Suprapubic skin (tissue), 4 donors: ENCODE measurements at regions not wholly inside any gene's neighbourhood (a gene's known extent, or its start where the extent isn't known, plus 50 kb on each side); places are given as distances from the start of the nearest gene placed in this dataset.
A peak's percentile ranks its signal among the peaks of the same experiment; 100 is the strongest.

Experiments
- DNase-seq, 2 donors: peaks; one replicate each; pipeline ENCODE4 v3.0.0-alpha.2; 2019; ENCODE audit warnings: low spot score in 2 of 2
- H3K27ac ChIP-seq: fragments of 200-600 bp; sonication (generic); one replicate; pipeline ENCODE4 v1.5.1; 2019
- H3K27me3 ChIP-seq: fragments of 200-600 bp; sonication (generic); one replicate; pipeline ENCODE4 v1.5.1; 2019
- H3K36me3 ChIP-seq: fragments of 200-600 bp; sonication (generic); one replicate; pipeline ENCODE4 v1.5.1; 2019
- H3K4me1 ChIP-seq: fragments of 200-600 bp; sonication (generic); one replicate; pipeline ENCODE4 v1.5.1; 2019
- H3K4me3 ChIP-seq: fragments of 200-600 bp; sonication (generic); one replicate; pipeline ENCODE4 v1.5.1; 2019; ENCODE audit warnings: mild to moderate bottlenecking
- H3K9me3 ChIP-seq: fragments of 200-600 bp; sonication (generic); one replicate; pipeline ENCODE4 v1.5.1; 2019
- EP300 ChIP-seq: sonication (generic); formaldehyde crosslinking; IDR thresholded peaks from one replicate; pipeline ENCODE4 v1.6.1; 2017; ENCODE audit warnings: antibody characterized with exemption
- POLR2A ChIP-seq, 2 donors: fragments of 450-650 bp; IDR thresholded peaks; one replicate each; pipeline ENCODE4 v1.6.1; 2017; ENCODE audit warnings: antibody characterized with exemption in 2 of 2, mild to moderate bottlenecking in 2 of 2, moderate library complexity in 2 of 2
- POLR2AphosphoS5 ChIP-seq, 3 donors: sonication (generic); formaldehyde crosslinking; IDR thresholded peaks; one replicate each; pipeline ENCODE4 v1.6.1; 2017; ENCODE audit warnings: antibody characterized with exemption in 3 of 3
- WGBS: methylation state at CpG from one replicate; pipeline ENCODE4 v1.1.5; 2018; 5-methylcytosine and 5-hydroxymethylcytosine counted together
- TF ChIP-seq, protein P1 (sequence below), 2 donors: fragments of 200-600 bp in 1 of 2; fragments of 450-650 bp in 1 of 2; sonication (generic) in 1 of 2; IDR thresholded peaks; one replicate each; pipeline ENCODE4 v1.5.1; 2016 to 2019; ENCODE audit warnings: antibody characterized with exemption in 2 of 2, mild to moderate bottlenecking in 1 of 2, moderate library complexity in 1 of 2

DNA sequence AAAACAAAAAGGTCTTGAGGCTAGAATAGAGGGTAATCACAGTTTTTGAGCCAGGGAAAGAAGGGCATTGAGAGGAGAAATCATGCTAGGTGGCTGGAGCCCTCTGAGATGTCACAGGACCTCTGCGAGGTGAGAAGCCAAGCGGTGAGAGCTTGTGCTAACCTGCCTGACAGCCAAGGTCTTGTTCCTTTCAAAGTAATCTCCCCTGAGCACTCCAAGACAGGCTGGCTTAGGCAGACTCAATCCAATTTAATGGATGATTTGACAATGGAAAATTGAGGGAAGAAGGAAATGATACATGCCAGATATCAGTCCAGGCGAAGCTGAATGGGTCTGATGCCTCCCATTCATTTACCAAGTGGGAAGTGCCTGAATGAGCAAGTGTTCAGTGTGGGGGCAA is 311.9 kb upstream of the PTBP2 start:
- DNase-seq, result no peak
- Histone ChIP-seq H3K27ac (no peak overlapping the region), H3K9me3 (no peaks in the 10 kb centered on the region), H3K4me3 (no peak overlapping the region), H3K27me3 (no peaks in the 10 kb centered on the region), H3K36me3 (no peaks in the 10 kb centered on the region), H3K4me1 (no peaks in the 10 kb centered on the region)
- WGBS, result 57% methylated on average over 3 of the region's 3 CpGs
- TF ChIP-seq POLR2AphosphoS5 (IDR thresholded peaks at IDR 0.05) (no peak), EP300 (no peak), POLR2A (IDR thresholded peaks at IDR 0.05) (no peak)
- TF ChIP-seq, protein P1, sequence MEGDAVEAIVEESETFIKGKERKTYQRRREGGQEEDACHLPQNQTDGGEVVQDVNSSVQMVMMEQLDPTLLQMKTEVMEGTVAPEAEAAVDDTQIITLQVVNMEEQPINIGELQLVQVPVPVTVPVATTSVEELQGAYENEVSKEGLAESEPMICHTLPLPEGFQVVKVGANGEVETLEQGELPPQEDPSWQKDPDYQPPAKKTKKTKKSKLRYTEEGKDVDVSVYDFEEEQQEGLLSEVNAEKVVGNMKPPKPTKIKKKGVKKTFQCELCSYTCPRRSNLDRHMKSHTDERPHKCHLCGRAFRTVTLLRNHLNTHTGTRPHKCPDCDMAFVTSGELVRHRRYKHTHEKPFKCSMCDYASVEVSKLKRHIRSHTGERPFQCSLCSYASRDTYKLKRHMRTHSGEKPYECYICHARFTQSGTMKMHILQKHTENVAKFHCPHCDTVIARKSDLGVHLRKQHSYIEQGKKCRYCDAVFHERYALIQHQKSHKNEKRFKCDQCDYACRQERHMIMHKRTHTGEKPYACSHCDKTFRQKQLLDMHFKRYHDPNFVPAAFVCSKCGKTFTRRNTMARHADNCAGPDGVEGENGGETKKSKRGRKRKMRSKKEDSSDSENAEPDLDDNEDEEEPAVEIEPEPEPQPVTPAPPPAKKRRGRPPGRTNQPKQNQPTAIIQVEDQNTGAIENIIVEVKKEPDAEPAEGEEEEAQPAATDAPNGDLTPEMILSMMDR (IDR thresholded peaks at IDR 0.05), result no peak

DNA sequence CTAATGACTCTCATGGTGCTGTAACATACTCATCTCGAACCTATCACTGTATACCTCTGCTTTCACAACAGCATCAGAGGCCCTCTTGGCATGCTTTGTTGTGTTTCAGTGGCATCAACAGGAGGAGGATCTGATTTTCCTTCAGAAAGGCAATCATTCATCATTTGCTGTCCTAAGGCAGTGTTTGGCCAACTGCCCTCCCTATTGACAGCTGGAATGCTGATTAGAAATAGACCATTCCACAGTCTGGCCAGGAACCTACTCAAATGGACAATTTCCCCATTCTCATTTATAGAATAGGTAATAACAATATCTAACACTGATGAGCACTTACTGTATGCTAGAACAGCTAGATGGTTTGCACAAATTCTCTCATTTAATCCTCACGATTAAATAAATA is 310.6 kb upstream of the PTBP2 start:
- TF ChIP-seq EP300, result no peak
- TF ChIP-seq POLR2A (IDR thresholded peaks at IDR 0.05), result no peak
- TF ChIP-seq POLR2AphosphoS5 (IDR thresholded peaks at IDR 0.05), result no peak
- TF ChIP-seq, protein P1 (IDR thresholded peaks at IDR 0.05), result no peak
- Histone ChIP-seq H3K4me1 (peaks cover 2% of the 10 kb centered on the region), H3K27ac (no peak overlapping the region), H3K9me3 (no peaks in the 10 kb centered on the region), H3K36me3 (no peaks in the 10 kb centered on the region), H3K27me3 (no peaks in the 10 kb centered on the region), H3K4me3 (no peak overlapping the region)
- DNase-seq, result no peak
- WGBS, result 51% methylated on average over 2 of the region's 2 CpGs

DNA sequence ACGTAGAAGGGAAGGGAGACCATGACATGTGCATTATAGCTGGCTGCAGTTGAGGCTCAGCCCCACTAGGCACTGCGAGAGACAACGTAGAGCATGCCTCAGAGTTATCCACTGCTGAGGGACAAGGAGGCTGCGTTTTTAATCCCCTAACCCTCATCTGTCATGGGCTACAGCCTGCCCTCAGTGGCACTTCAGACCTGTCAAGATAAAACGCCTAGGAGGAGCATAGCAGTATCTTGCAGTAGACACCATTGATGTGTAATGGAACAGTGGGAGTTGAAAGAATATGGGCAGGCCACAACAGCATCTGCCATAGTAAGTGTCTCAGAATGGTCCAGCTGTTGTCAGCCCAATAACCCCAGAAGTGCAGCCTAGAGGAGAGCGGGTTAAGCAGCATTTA is 307.0 kb upstream of the PTBP2 start:
- no peak overlapping the region for H3K27ac ChIP-seq
- no peak for DNase-seq
- H3K4me1 ChIP-seq, result peaks cover 16% of the 10 kb centered on the region
- no peaks in the 10 kb centered on the region for H3K36me3 ChIP-seq
- H3K27me3 ChIP-seq, result no peaks in the 10 kb centered on the region
- no peaks in the 10 kb centered on the region for H3K9me3 ChIP-seq
- TF ChIP-seq, protein P1 (IDR thresholded peaks at IDR 0.05), result no peak
- no peak for TF ChIP-seq POLR2AphosphoS5 (IDR thresholded peaks at IDR 0.05)
- TF ChIP-seq EP300, result no peak
- no peak for TF ChIP-seq POLR2A (IDR thresholded peaks at IDR 0.05)
- WGBS, result 84% methylated on average over 6 of the region's 6 CpGs
- H3K4me3 ChIP-seq, result no peak overlapping the region

DNA sequence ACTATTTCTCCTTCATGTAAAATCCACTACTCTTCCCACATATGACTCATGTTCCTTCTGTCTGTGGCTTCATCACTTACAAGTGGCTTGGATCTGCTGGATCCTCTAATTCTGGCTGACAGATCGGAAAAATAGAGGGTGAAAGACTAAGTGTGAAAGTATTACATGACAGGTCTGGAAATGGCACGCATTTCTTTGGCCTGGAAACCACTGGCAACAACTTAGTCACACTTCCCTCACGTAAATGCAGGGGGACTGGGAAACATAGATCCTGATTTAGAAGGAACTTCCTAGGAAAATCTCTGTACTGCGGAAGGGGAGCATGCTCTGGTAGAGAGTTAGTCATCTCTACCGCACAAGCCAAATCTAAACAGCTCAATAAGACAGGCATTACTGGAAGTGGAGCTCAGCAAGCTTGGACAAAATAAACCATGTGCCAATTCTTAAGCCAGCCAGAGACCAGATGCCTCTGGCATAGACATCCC is 305.4 kb upstream of the PTBP2 start:
- Histone ChIP-seq H3K27ac (peak overlapping the region; percentile 66), H3K36me3 (no peaks in the 10 kb centered on the region), H3K9me3 (no peaks in the 10 kb centered on the region), H3K4me3 (no peak overlapping the region), H3K27me3 (no peaks in the 10 kb centered on the region), H3K4me1 (peaks cover 16% of the 10 kb centered on the region)
- peak in 1 of 2 donors; percentile 74 for DNase-seq
- 21% methylated on average over 5 of the region's 5 CpGs for WGBS
- TF ChIP-seq POLR2AphosphoS5 (IDR thresholded peaks at IDR 0.05) (peak in 2 of 3 donors; percentile 59 to 70), POLR2A (IDR thresholded peaks at IDR 0.05) (no peak)

DNA sequence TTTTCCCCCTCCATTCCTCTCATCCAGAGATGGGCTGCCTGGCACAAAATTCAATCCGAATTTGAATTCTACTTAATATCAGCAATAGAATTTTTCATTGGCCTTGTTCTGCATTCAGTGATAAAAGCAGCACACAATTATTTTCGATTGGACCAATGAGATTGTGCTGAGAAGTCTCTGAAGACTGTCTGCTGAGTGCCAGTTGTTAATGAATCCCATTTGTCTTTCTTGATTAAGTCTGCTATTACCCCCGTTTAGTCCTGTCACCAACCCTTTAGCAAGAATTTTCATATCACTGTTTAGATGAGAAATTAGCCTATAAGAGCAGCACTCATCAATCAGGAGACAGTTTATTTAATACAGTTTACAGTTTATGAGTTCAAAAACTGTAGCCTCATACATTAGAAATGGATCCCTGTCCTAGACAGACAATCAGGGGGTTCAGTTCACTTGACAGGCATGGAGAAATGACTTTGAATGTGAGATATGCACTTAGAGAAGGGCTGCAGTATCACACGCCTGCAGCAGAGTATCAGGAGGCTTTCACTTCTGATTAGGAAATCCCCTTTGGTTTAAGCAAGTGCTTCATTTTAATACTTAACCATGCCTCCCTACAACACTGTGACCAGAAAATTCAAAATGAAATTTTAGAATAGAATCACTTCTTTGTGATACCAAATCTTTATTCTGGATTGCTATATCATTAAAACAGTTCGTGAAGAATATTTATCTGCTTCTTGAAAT is 304.7 kb upstream of the PTBP2 start:
- Histone ChIP-seq H3K36me3 (no peaks in the 10 kb centered on the region), H3K4me3 (no peak overlapping the region), H3K27ac (peak overlapping the region; percentile 66), H3K27me3 (no peaks in the 10 kb centered on the region), H3K9me3 (no peaks in the 10 kb centered on the region), H3K4me1 (peaks cover 16% of the 10 kb centered on the region)
- no peak for DNase-seq
- WGBS, result 32% methylated on average over 5 of the region's 5 CpGs
- TF ChIP-seq POLR2AphosphoS5 (IDR thresholded peaks at IDR 0.05), result no peak
- TF ChIP-seq EP300, result no peak
- TF ChIP-seq, protein P1 (IDR thresholded peaks at IDR 0.05), result no peak
- no peak for TF ChIP-seq POLR2A (IDR thresholded peaks at IDR 0.05)
